ENCODE measurements at regions not wholly inside any gene's neighbourhood (a gene's known extent, or its start where the extent isn't known, plus 50 kb on each side); places are given as distances from the start of the nearest gene placed in this dataset.

DNA sequence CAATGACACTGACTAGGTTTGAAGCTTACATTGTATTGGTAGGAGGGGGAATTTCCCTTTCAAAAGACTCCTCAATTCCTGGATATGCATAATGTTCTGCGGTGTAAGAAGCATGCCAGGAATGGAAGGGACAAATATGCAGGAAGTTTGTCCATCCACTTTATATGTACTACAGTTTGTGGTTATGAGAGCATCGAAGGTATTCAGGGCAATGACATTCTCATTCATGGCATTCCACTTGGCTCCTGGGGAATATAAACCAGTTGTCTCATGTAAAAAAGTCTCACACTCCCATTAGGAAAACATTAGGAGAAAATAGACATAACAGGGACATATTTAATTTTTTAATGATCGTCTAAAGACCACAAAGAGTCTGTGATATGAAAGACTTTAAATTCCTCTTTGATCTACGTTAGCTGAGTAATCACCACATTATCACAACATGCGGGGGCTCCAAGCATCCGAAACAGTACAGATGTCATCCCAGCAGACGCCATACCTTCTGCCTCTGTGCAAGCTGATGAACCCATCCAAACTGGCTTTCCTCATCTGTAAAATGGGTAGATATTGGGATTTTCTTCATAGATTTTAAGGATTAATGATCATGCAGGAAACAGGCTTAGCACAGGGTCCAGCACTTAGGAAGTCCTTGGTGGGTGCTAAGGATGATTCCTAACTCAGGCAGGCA lies 675.3 kb downstream of the INHBA start:
- TF ChIP-seq TEAD4 (IDR thresholded peaks at IDR 0.05), result no peak

- TF ChIP-seq USF1 (IDR thresholded peaks at IDR 0.05), result no peak
- no peak for TF ChIP-seq NFIC (IDR thresholded peaks at IDR 0.05)
- no peak for TF ChIP-seq EP300 (IDR thresholded peaks at IDR 0.05; ENCODE audit: borderline replicate concordance)
- no peak for TF ChIP-seq FOXM1 (IDR thresholded peaks at IDR 0.05; ENCODE audit: borderline replicate concordance, low read depth)
- no peak for TF ChIP-seq TCF12 (IDR thresholded peaks at IDR 0.05; ENCODE audit: low read depth)
- no peak for TF ChIP-seq TAF1 (IDR thresholded peaks at IDR 0.05; ENCODE audit: low read depth)
- no peak for TF ChIP-seq CREB1 (IDR thresholded peaks at IDR 0.05; ENCODE audit: low read depth)
- TF ChIP-seq CEBPB (IDR thresholded peaks at IDR 0.05), result no peak
- TF ChIP-seq ZBTB7A (IDR thresholded peaks at IDR 0.05; ENCODE audit: low read depth), result no peak
- TF ChIP-seq TEAD4 (IDR thresholded peaks at IDR 0.05), result no peak
- no peak for TF ChIP-seq EGR1 (IDR thresholded peaks at IDR 0.05)
- no peak for TF ChIP-seq YY1 (IDR thresholded peaks at IDR 0.05; ENCODE audit: low read depth)
- TF ChIP-seq, protein P1, sequence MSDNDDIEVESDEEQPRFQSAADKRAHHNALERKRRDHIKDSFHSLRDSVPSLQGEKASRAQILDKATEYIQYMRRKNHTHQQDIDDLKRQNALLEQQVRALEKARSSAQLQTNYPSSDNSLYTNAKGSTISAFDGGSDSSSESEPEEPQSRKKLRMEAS (IDR thresholded peaks at IDR 0.05), result no peak
- TF ChIP-seq RAD21 (IDR thresholded peaks at IDR 0.05; ENCODE audit: low read depth), result no peak
- TF ChIP-seq REST (IDR thresholded peaks at IDR 0.05; ENCODE audit: low read depth), result no peak
Measured at GRCh38 chr7:41024126-41024525, 678.8 kb downstream of the INHBA start.

- TF ChIP-seq TCF12 (IDR thresholded peaks at IDR 0.05; ENCODE audit: low read depth) (no peak), REST (IDR thresholded peaks at IDR 0.05; ENCODE audit: low read depth) (no peak)
Measured at GRCh38 chr7:41020056-41020455, 682.8 kb downstream of the INHBA start.

DNA sequence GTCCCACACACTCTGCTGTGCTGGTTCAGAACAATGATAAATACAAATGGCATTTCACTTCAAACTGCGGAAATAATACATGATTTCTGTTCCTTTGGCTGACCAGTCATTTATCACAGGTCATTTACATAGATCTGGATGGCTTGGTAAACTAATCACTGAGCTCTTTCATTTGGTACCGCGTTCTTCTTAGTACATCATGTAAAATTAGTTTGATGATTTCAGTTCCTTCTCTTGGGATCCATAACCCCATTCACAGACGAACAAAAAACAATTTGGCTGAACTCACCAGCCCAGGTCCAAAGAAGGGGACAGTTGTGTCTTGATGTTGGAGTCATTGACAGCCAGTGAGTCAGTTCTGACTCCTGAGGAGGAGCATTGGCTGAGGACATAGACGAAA lies 689.8 kb downstream of the INHBA start:
- TF ChIP-seq EGR1 (IDR thresholded peaks at IDR 0.05), result no peak
- no peak for TF ChIP-seq EP300 (IDR thresholded peaks at IDR 0.05; ENCODE audit: borderline replicate concordance)
- TF ChIP-seq CEBPB (IDR thresholded peaks at IDR 0.05), result no peak
- TF ChIP-seq TAF1 (IDR thresholded peaks at IDR 0.05; ENCODE audit: low read depth), result no peak

DNA sequence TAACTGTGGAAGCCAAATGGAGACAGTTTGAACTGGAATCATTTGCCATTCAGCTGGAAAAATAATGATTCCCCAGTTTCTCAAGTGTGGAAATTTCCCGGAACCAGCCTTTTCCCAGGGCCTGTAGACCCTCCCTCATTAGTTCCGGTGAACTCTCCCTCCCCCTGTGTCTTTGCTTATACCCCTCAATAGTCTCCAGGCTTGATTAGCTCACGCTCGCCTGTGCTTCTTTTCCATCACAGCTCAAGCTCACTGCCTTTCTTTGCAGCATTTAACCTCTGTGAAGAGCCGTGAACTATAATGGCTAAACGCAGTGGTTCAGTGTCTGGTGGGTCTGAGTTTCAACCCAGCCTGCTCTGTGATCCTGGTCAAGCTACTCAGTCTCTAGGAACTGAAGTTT lies 690.8 kb downstream of the INHBA start:
- TF ChIP-seq, protein P1 (IDR thresholded peaks at IDR 0.05), result no peak
- no peak for TF ChIP-seq EP300 (IDR thresholded peaks at IDR 0.05; ENCODE audit: borderline replicate concordance)
- no peak for TF ChIP-seq CEBPB (IDR thresholded peaks at IDR 0.05)
- TF ChIP-seq REST (IDR thresholded peaks at IDR 0.05; ENCODE audit: low read depth), result no peak
- no peak for TF ChIP-seq FOXM1 (IDR thresholded peaks at IDR 0.05; ENCODE audit: borderline replicate concordance, low read depth)
- no peak for TF ChIP-seq ZBTB7A (IDR thresholded peaks at IDR 0.05; ENCODE audit: low read depth)
- no peak for TF ChIP-seq NFIC (IDR thresholded peaks at IDR 0.05)
- TF ChIP-seq CREB1 (IDR thresholded peaks at IDR 0.05; ENCODE audit: low read depth), result no peak
- TF ChIP-seq TAF1 (IDR thresholded peaks at IDR 0.05; ENCODE audit: low read depth), result no peak
- TF ChIP-seq YY1 (IDR thresholded peaks at IDR 0.05; ENCODE audit: low read depth), result no peak
- no peak for TF ChIP-seq EGR1 (IDR thresholded peaks at IDR 0.05)
- TF ChIP-seq RAD21 (IDR thresholded peaks at IDR 0.05; ENCODE audit: low read depth), result no peak
- no peak for TF ChIP-seq TCF12 (IDR thresholded peaks at IDR 0.05; ENCODE audit: low read depth)

All from Ishikawa (cell line).